ENCODE measurements at regions not wholly inside any gene's neighbourhood (a gene's known extent, or its start where the extent isn't known, plus 50 kb on each side); places are given as distances from the start of the nearest gene placed in this dataset.

- TF ChIP-seq POLR2AphosphoS5 (IDR thresholded peaks at IDR 0.05; ENCODE audit: low read depth, low read length) (no peak), SIN3A (IDR thresholded peaks at IDR 0.05; ENCODE audit: borderline replicate concordance, insufficient read depth, low read length) (no peak), FOXP2 (optimal IDR thresholded peaks at IDR 0.05; ENCODE audit: borderline replicate concordance, extremely low read depth, extremely low read length, insufficient read depth) (no peak), REST (IDR thresholded peaks at IDR 0.05; ENCODE audit: insufficient read depth in 1 of 2, low read depth in 2 of 2, low read length in 2 of 2) (no peak), TAF1 (IDR thresholded peaks at IDR 0.05; ENCODE audit: borderline replicate concordance, insufficient read depth, low read length) (no peak)
These were observed 603.9 kb downstream of the AMY1C start for GRCh38 chr1:104353580-104353979.

GRCh38 chr1:104358086-104358485, 608.4 kb downstream of the AMY1C start:
- no peak for TF ChIP-seq REST (IDR thresholded peaks at IDR 0.05; ENCODE audit: insufficient read depth in 1 of 2, low read depth in 2 of 2, low read length in 2 of 2)
- TF ChIP-seq SIN3A (IDR thresholded peaks at IDR 0.05; ENCODE audit: borderline replicate concordance, insufficient read depth, low read length) = no peak
- no peak for TF ChIP-seq POLR2AphosphoS5 (IDR thresholded peaks at IDR 0.05; ENCODE audit: low read depth, low read length)
- TF ChIP-seq TAF1 (IDR thresholded peaks at IDR 0.05; ENCODE audit: borderline replicate concordance, insufficient read depth, low read length) = no peak
- no peak for TF ChIP-seq FOXP2 (optimal IDR thresholded peaks at IDR 0.05; ENCODE audit: borderline replicate concordance, extremely low read depth, extremely low read length, insufficient read depth)

GRCh38 chr1:104358621-104359020, 608.9 kb downstream of the AMY1C start:
- TF ChIP-seq FOXP2 (optimal IDR thresholded peaks at IDR 0.05; ENCODE audit: borderline replicate concordance, extremely low read depth, extremely low read length, insufficient read depth) (no peak), SIN3A (IDR thresholded peaks at IDR 0.05; ENCODE audit: borderline replicate concordance, insufficient read depth, low read length) (no peak), POLR2AphosphoS5 (IDR thresholded peaks at IDR 0.05; ENCODE audit: low read depth, low read length) (no peak), REST (IDR thresholded peaks at IDR 0.05; ENCODE audit: insufficient read depth in 1 of 2, low read depth in 2 of 2, low read length in 2 of 2) (no peak), TAF1 (IDR thresholded peaks at IDR 0.05; ENCODE audit: borderline replicate concordance, insufficient read depth, low read length) (no peak)

GRCh38 chr1:104378414-104378813, 628.7 kb downstream of the AMY1C start:
- TF ChIP-seq REST (IDR thresholded peaks at IDR 0.05; ENCODE audit: insufficient read depth in 1 of 2, low read depth in 2 of 2, low read length in 2 of 2) (no peak), SIN3A (IDR thresholded peaks at IDR 0.05; ENCODE audit: borderline replicate concordance, insufficient read depth, low read length) (no peak), FOXP2 (optimal IDR thresholded peaks at IDR 0.05; ENCODE audit: borderline replicate concordance, extremely low read depth, extremely low read length, insufficient read depth) (no peak), TAF1 (IDR thresholded peaks at IDR 0.05; ENCODE audit: borderline replicate concordance, insufficient read depth, low read length) (no peak), POLR2AphosphoS5 (IDR thresholded peaks at IDR 0.05; ENCODE audit: low read depth, low read length) (no peak)

GRCh38 chr1:104380003-104380402, 630.3 kb downstream of the AMY1C start:
- TF ChIP-seq TAF1 (IDR thresholded peaks at IDR 0.05; ENCODE audit: borderline replicate concordance, insufficient read depth, low read length) (no peak), FOXP2 (optimal IDR thresholded peaks at IDR 0.05; ENCODE audit: borderline replicate concordance, extremely low read depth, extremely low read length, insufficient read depth) (no peak), SIN3A (IDR thresholded peaks at IDR 0.05; ENCODE audit: borderline replicate concordance, insufficient read depth, low read length) (no peak), REST (IDR thresholded peaks at IDR 0.05; ENCODE audit: insufficient read depth in 1 of 2, low read depth in 2 of 2, low read length in 2 of 2) (no peak), POLR2AphosphoS5 (IDR thresholded peaks at IDR 0.05; ENCODE audit: low read depth, low read length) (no peak)
